Mesothelial cell of epicardium (in vitro differentiated cells): ENCODE measurements at regions not wholly inside any gene's neighbourhood (a gene's known extent, or its start where the extent isn't known, plus 50 kb on each side); places are given as distances from the start of the nearest gene placed in this dataset.

Source experiments
- DNase-seq, 2 experiments: peaks; one replicate each; pipeline ENCODE4 v3.0.0; 2021; ENCODE audit warnings: low spot score in 2 of 2; ENCODE audit not compliant: unreplicated experiment in 2 of 2
- H3K27ac Mint-ChIP-seq: 2 replicates; pipeline ENCODE4 v1.8.0; 2021; ENCODE audit warnings: mixed read lengths
- H3K27me3 Mint-ChIP-seq: 2 replicates; pipeline ENCODE4 v1.8.0; 2021; ENCODE audit warnings: low read depth, mixed read lengths
- H3K36me3 Mint-ChIP-seq: 2 replicates; pipeline ENCODE4 v1.8.0; 2021; ENCODE audit warnings: mixed read lengths
- H3K4me1 Mint-ChIP-seq: 2 replicates; pipeline ENCODE4 v1.8.0; 2021; ENCODE audit warnings: mixed read lengths
- H3K4me3 Mint-ChIP-seq: 2 replicates; pipeline ENCODE4 v1.8.0; 2021; ENCODE audit warnings: mild to moderate bottlenecking, moderate library complexity, mixed read lengths
- H3K9me3 Mint-ChIP-seq: 2 replicates; pipeline ENCODE4 v1.8.0; 2021; ENCODE audit warnings: mixed read lengths
- CTCF ChIP-seq: fragments of 200-600 bp; sonication (generic); IDR thresholded peaks from one replicate; pipeline ENCODE4 v1.5.0; 2021; ENCODE audit warnings: antibody characterized with exemption; ENCODE audit not compliant: unreplicated experiment

DNA sequence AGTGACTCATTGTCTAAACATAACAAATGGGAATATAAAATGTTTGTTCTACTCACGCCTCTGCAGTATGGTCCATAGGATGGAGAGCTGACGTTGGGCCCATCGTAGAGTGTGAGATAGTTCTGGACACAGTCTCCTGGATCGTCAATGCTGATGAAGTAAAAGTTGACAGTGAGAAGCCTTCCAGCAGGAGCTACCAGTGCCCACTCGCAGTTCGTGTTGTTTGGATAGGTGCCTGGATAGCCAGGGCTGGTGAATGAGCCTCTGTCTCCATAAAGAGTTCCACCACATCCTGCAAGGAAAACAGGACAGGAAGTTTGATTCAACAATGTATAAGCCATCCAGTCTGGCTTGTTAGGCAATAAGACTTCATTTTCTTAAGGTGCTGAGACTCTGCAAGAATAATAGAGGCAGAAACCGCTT is 79.6 kb downstream of the OR13A1 start:
- H3K27me3 Mint-ChIP-seq = peaks cover 6% of the 10 kb centered on the region
- TF ChIP-seq CTCF = no peak
- no peaks in the 10 kb centered on the region for H3K4me1 Mint-ChIP-seq
- no peaks in the 10 kb centered on the region for H3K9me3 Mint-ChIP-seq
- H3K36me3 Mint-ChIP-seq = no peaks in the 10 kb centered on the region
- no peak overlapping the region for H3K27ac Mint-ChIP-seq
- DNase-seq = no peak
- no peak overlapping the region for H3K4me3 Mint-ChIP-seq

GRCh38 chr10:45238896-45239295 is 76.5 kb downstream of the OR13A1 start:
- Mint-ChIP-seq H3K36me3 (no peaks in the 10 kb centered on the region), H3K27ac (no peak overlapping the region), H3K4me1 (peaks cover 8% of the 10 kb centered on the region), H3K27me3 (no peaks in the 10 kb centered on the region), H3K4me3 (no peak overlapping the region), H3K9me3 (no peaks in the 10 kb centered on the region)
- no peak for DNase-seq
- TF ChIP-seq CTCF = no peak

- no peaks in the 10 kb centered on the region for H3K36me3 Mint-ChIP-seq
- no peak overlapping the region for H3K4me3 Mint-ChIP-seq
- peaks cover 8% of the 10 kb centered on the region for H3K4me1 Mint-ChIP-seq
- peaks cover 4% of the 10 kb centered on the region for H3K27me3 Mint-ChIP-seq
- H3K9me3 Mint-ChIP-seq = no peaks in the 10 kb centered on the region
- no peak for TF ChIP-seq CTCF
- DNase-seq = no peak
- H3K27ac Mint-ChIP-seq = no peak overlapping the region
These were observed 75.8 kb downstream of the OR13A1 start for GRCh38 chr10:45239642-45240041.

DNA sequence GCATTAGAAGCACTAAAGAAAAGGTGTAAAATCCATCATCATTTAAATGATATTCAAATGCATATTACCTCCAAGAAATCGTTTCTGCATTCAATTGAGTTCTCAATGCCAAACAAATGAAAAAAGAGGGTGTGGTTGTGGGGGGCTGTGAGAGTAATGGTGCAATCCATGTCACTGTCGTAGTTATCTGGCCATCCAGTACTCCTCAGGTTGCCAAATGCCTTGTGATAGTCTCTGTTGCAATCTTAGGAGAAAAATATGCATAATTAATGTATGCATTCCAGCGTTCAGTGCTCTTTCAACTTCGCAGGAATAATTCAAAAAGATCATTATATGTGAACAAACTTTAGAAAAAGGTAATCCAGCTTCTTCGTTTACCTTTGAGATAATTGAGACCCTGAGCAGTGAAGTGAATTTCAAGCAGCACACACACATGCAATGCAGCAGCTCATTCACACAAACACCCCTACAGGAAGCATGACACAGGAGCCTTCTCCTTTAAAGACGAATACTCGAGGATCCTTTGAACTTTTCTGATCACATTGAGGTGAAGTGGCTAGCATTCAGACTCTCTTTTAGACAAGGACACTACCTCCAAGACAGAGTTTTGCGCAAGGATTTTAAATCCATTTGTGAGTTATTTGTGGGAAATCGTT is 73.4 kb downstream of the OR13A1 start:
- Mint-ChIP-seq H3K4me1 (peaks cover 8% of the 10 kb centered on the region), H3K27me3 (peaks cover 7% of the 10 kb centered on the region), H3K4me3 (no peak overlapping the region), H3K36me3 (no peaks in the 10 kb centered on the region), H3K27ac (peak overlapping the region; percentile 54), H3K9me3 (no peaks in the 10 kb centered on the region)
- no peak for DNase-seq
- no peak for TF ChIP-seq CTCF

DNA sequence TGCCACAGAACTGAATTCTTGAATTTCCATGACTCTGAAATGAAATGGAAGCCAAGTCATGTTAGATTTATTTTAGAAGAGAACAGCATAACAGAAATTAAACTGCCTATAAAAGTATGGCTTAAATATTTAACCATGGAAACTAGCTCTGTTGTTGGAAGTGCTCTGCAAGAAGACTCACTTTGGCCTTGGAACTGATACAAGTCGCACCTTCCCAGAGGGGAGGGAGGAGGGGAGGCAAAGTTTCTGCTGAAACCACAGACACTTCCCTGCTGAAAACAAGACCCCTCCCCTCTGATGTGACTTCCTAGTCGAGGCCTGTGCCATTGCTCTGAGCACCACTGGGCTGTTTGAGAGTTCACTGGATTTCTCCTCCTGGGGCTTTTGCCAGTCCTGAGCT is 72.1 kb downstream of the OR13A1 start:
- Mint-ChIP-seq H3K4me3 (no peak overlapping the region), H3K4me1 (peaks cover 8% of the 10 kb centered on the region), H3K36me3 (no peaks in the 10 kb centered on the region), H3K9me3 (no peaks in the 10 kb centered on the region), H3K27me3 (peaks cover 7% of the 10 kb centered on the region), H3K27ac (no peak overlapping the region)
- TF ChIP-seq CTCF = no peak
- no peak for DNase-seq

DNA sequence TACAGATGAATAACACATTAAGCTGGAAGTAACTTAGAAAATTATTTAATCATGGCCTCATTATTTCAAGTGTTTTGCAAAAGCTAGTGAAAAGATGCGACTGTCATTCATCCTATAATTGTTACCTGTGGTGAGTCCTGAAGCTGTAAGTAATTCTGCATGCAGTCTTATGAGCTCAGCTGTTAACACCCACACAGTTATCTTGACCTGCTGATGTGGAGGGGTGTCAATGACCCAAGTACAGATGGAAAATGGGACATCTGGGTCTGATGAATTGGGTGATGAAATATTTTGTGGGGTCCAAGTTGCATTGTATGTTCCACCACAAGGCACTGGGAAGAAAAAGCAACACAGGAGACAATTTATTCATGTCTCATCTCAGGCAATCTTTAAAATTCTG is 68.9 kb downstream of the OR13A1 start:
- no peak for TF ChIP-seq CTCF
- DNase-seq = no peak
- H3K36me3 Mint-ChIP-seq = no peaks in the 10 kb centered on the region
- H3K4me1 Mint-ChIP-seq = peaks cover 13% of the 10 kb centered on the region
- H3K27me3 Mint-ChIP-seq = peaks cover 7% of the 10 kb centered on the region
- H3K27ac Mint-ChIP-seq = no peak overlapping the region
- H3K4me3 Mint-ChIP-seq = no peak overlapping the region
- H3K9me3 Mint-ChIP-seq = no peaks in the 10 kb centered on the region
